GM23338 (cell line): ENCODE measurements at regions not wholly inside any gene's neighbourhood (a gene's known extent, or its start where the extent isn't known, plus 50 kb on each side); places are given as distances from the start of the nearest gene placed in this dataset.

Experiments used
- ATAC-seq: fragments of 200-7000 bp; cut with Tn5 transposase; 3 replicates; pipeline ENCODE4 v1.9.1; 2020
- DNase-seq: peaks from one replicate; pipeline ENCODE4 v3.0.0-alpha.2; 2015; ENCODE audit warnings: low spot score
- H2AFZ ChIP-seq: fragments of 200-600 bp; sonication (generic); 2 replicates; pipeline ENCODE4 v1.8.0; 2016; ENCODE audit warnings: antibody characterized with exemption, mild to moderate bottlenecking, moderate library complexity
- H3F3A ChIP-seq: fragments of 200-600 bp; sonication (generic); replicated peaks from 2 replicates; pipeline ENCODE4 v1.8.0; 2017; ENCODE audit warnings: antibody characterized with exemption, mixed run types, low read depth
- H3K27ac ChIP-seq: fragments of 200-600 bp; sonication (generic); 2 replicates; pipeline ENCODE4 v1.6.1; 2016; ENCODE audit warnings: low read depth
- H3K27me3 ChIP-seq: fragments of 200-600 bp; sonication (generic); 2 replicates; pipeline ENCODE4 v1.8.0; 2016; ENCODE audit warnings: mild to moderate bottlenecking, mixed run types, moderate library complexity; ENCODE audit not compliant: insufficient read depth
- H3K36me3 ChIP-seq: fragments of 200-600 bp; sonication (generic); 2 replicates; pipeline ENCODE4 v1.8.0; 2016; ENCODE audit warnings: mild to moderate bottlenecking; ENCODE audit not compliant: insufficient read depth
- H3K4me1 ChIP-seq: fragments of 200-600 bp; sonication (generic); 2 replicates; pipeline ENCODE4 v1.8.0; 2016; ENCODE audit warnings: mild to moderate bottlenecking, moderate library complexity; ENCODE audit not compliant: insufficient read depth
- H3K4me2 ChIP-seq: fragments of 200-600 bp; sonication (generic); 2 replicates; pipeline ENCODE4 v1.7.1; 2017; ENCODE audit warnings: mixed run types
- H3K4me3 ChIP-seq: fragments of 200-600 bp; sonication (generic); 2 replicates; pipeline ENCODE4 v1.6.1; 2016; ENCODE audit warnings: mixed run types
- H3K79me2 ChIP-seq: fragments of 200-600 bp; sonication (generic); replicated peaks from 2 replicates; pipeline ENCODE4 v1.8.0; 2017; ENCODE audit warnings: mild to moderate bottlenecking; ENCODE audit not compliant: insufficient read depth
- H3K9me2 ChIP-seq: fragments of 200-600 bp; sonication (generic); 2 replicates; pipeline ENCODE4 v1.8.0; 2017; ENCODE audit not compliant: insufficient read depth
- H4K20me1 ChIP-seq: fragments of 200-600 bp; sonication (generic); replicated peaks from 2 replicates; pipeline ENCODE4 v1.8.0; 2017; ENCODE audit warnings: mild to moderate bottlenecking; ENCODE audit not compliant: insufficient read depth
- H3K27ac Mint-ChIP-seq: 2 replicates; pipeline ENCODE4 v1.8.0; 2020; ENCODE audit warnings: inconsistent platforms, mild to moderate bottlenecking, moderate library complexity, mixed read lengths
- H3K27me3 Mint-ChIP-seq: 3 replicates; pipeline ENCODE4 v1.8.0; 2022; ENCODE audit warnings: low read depth, mild to moderate bottlenecking, moderate library complexity, mixed read lengths, inconsistent platforms; ENCODE audit not compliant: insufficient read depth, poor library complexity
- H3K36me3 Mint-ChIP-seq: 3 replicates; pipeline ENCODE4 v1.8.0; 2021; ENCODE audit warnings: low read depth, mild to moderate bottlenecking, inconsistent platforms, moderate library complexity, mixed read lengths
- H3K4me1 Mint-ChIP-seq: 3 replicates; pipeline ENCODE4 v1.8.0; 2020; ENCODE audit warnings: mild to moderate bottlenecking, inconsistent platforms, mixed read lengths
- H3K4me3 Mint-ChIP-seq: 3 replicates; pipeline ENCODE4 v1.8.0; 2021; ENCODE audit warnings: moderate library complexity, mild to moderate bottlenecking, inconsistent platforms, mixed read lengths
- H3K9me3 Mint-ChIP-seq: 3 replicates; pipeline ENCODE4 v1.8.0; 2020; ENCODE audit warnings: moderate library complexity, mild to moderate bottlenecking, inconsistent platforms, mixed read lengths
- NANOG ChIP-seq: IDR thresholded peaks from 2 replicates; pipeline ENCODE4 v1.6.1; 2016; ENCODE audit warnings: antibody characterized with exemption, borderline replicate concordance
- POLR2AphosphoS5 ChIP-seq: IDR thresholded peaks from 2 replicates; pipeline ENCODE4 v1.6.1; 2016; ENCODE audit warnings: antibody characterized with exemption, low read depth
- STAT1 ChIP-seq: IDR thresholded peaks from one replicate; pipeline ENCODE4 v1.6.1; 2016; ENCODE audit warnings: antibody characterized with exemption; ENCODE audit not compliant: unreplicated experiment
- ZNF331 ChIP-seq: fragments of 250-450 bp; sonication (Bioruptor Pico); IDR thresholded peaks from 2 replicates; pipeline ENCODE4 v1.5.0; 2020; ENCODE audit warnings: low read depth, mild to moderate bottlenecking, moderate library complexity
- TF ChIP-seq, protein P1 (sequence below), 2 experiments: fragments of 200-600 bp in 1 of 2; sonication (generic) in 1 of 2; conservative IDR thresholded peaks; 2 replicates each; pipeline versions ENCODE4 v1.5.1 to v1.6.1; 2016 to 2017; ENCODE audit warnings: antibody characterized with exemption in 2 of 2, low read depth in 2 of 2, mild to moderate bottlenecking in 2 of 2, moderate library complexity in 1 of 2
- TF ChIP-seq, protein P2 (sequence below): fragments of 250-450 bp; sonication (Bioruptor Pico); IDR thresholded peaks from 2 replicates; pipeline ENCODE4 v1.5.0; 2020; ENCODE audit warnings: mild to moderate bottlenecking, moderate library complexity

DNA sequence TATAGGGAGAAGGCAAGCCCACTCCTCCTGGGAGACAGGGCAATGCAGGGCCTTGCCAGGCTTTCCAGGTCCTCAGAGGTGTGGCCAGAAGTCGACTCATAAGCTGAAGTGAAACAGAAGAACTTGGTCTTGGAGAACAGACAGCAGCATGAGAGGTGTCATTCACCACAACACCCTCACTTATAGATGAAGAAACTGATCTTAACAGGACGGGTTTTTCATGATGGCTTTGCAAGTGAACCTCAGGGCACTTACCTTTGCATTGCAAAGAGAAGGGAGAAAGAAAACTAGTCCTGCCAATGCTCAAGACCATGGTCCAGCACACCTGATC, 198.8 kb downstream of the CYRIA start:
- H3K79me2 ChIP-seq, result no peaks in the 10 kb centered on the region
- no peak overlapping the region for H3K27ac ChIP-seq
- peaks cover 6% of the 10 kb centered on the region; the same call in 1 of the 2 replicates for H3K4me1 ChIP-seq
- H3K4me3 ChIP-seq, result no peak overlapping the region
- TF ChIP-seq, protein P1, sequence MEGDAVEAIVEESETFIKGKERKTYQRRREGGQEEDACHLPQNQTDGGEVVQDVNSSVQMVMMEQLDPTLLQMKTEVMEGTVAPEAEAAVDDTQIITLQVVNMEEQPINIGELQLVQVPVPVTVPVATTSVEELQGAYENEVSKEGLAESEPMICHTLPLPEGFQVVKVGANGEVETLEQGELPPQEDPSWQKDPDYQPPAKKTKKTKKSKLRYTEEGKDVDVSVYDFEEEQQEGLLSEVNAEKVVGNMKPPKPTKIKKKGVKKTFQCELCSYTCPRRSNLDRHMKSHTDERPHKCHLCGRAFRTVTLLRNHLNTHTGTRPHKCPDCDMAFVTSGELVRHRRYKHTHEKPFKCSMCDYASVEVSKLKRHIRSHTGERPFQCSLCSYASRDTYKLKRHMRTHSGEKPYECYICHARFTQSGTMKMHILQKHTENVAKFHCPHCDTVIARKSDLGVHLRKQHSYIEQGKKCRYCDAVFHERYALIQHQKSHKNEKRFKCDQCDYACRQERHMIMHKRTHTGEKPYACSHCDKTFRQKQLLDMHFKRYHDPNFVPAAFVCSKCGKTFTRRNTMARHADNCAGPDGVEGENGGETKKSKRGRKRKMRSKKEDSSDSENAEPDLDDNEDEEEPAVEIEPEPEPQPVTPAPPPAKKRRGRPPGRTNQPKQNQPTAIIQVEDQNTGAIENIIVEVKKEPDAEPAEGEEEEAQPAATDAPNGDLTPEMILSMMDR (conservative IDR thresholded peaks at IDR 0.05; ENCODE audit: low read depth in 2 of 2), result no peak
- no peak for TF ChIP-seq STAT1
- TF ChIP-seq POLR2AphosphoS5, result no peak
- no peak for TF ChIP-seq NANOG
- TF ChIP-seq ZNF331, result no peak
- TF ChIP-seq, protein P2, sequence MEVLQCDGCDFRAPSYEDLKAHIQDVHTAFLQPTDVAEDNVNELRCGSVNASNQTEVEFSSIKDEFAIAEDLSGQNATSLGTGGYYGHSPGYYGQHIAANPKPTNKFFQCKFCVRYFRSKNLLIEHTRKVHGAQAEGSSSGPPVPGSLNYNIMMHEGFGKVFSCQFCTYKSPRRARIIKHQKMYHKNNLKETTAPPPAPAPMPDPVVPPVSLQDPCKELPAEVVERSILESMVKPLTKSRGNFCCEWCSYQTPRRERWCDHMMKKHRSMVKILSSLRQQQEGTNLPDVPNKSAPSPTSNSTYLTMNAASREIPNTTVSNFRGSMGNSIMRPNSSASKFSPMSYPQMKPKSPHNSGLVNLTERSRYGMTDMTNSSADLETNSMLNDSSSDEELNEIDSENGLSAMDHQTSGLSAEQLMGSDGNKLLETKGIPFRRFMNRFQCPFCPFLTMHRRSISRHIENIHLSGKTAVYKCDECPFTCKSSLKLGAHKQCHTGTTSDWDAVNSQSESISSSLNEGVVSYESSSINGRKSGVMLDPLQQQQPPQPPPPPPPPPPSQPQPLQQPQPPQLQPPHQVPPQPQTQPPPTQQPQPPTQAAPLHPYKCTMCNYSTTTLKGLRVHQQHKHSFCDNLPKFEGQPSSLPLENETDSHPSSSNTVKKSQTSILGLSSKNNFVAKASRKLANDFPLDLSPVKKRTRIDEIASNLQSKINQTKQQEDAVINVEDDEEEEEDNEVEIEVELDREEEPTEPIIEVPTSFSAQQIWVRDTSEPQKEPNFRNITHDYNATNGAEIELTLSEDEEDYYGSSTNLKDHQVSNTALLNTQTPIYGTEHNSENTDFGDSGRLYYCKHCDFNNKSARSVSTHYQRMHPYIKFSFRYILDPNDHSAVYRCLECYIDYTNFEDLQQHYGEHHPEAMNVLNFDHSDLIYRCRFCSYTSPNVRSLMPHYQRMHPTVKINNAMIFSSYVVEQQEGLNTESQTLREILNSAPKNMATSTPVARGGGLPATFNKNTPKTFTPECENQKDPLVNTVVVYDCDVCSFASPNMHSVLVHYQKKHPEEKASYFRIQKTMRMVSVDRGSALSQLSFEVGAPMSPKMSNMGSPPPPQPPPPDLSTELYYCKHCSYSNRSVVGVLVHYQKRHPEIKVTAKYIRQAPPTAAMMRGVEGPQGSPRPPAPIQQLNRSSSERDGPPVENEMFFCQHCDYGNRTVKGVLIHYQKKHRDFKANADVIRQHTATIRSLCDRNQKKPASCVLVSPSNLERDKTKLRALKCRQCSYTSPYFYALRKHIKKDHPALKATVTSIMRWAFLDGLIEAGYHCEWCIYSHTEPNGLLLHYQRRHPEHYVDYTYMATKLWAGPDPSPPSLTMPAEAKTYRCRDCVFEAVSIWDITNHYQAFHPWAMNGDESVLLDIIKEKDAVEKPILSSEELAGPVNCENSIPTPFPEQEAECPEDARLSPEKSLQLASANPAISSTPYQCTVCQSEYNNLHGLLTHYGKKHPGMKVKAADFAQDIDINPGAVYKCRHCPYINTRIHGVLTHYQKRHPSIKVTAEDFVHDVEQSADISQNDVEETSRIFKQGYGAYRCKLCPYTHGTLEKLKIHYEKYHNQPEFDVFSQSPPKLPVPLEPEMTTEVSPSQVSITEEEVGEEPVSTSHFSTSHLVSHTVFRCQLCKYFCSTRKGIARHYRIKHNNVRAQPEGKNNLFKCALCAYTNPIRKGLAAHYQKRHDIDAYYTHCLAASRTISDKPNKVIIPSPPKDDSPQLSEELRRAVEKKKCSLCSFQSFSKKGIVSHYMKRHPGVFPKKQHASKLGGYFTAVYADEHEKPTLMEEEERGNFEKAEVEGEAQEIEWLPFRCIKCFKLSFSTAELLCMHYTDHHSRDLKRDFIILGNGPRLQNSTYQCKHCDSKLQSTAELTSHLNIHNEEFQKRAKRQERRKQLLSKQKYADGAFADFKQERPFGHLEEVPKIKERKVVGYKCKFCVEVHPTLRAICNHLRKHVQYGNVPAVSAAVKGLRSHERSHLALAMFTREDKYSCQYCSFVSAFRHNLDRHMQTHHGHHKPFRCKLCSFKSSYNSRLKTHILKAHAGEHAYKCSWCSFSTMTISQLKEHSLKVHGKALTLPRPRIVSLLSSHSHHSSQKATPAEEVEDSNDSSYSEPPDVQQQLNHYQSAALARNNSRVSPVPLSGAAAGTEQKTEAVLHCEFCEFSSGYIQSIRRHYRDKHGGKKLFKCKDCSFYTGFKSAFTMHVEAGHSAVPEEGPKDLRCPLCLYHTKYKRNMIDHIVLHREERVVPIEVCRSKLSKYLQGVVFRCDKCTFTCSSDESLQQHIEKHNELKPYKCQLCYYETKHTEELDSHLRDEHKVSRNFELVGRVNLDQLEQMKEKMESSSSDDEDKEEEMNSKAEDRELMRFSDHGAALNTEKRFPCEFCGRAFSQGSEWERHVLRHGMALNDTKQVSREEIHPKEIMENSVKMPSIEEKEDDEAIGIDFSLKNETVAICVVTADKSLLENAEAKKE (CRISPR knock-in tag), result no peak
- no peaks in the 10 kb centered on the region for H3K9me2 ChIP-seq
- H3K36me3 ChIP-seq, result no peaks in the 10 kb centered on the region
- H3K27me3 ChIP-seq, result no peaks in the 10 kb centered on the region
- Mint-ChIP-seq H3K27me3 (no peaks in the 10 kb centered on the region), H3K4me3 (no peak overlapping the region), H3K27ac (no peak overlapping the region), H3K36me3 (no peaks in the 10 kb centered on the region), H3K4me1 (peaks cover 4% of the 10 kb centered on the region; the same call in 1 of the 3 replicates), H3K9me3 (no peaks in the 10 kb centered on the region)
- no peak overlapping the region for H2AFZ ChIP-seq
- H4K20me1 ChIP-seq, result no peaks in the 10 kb centered on the region
- no peak for ATAC-seq
- DNase-seq, result no peak
- H3F3A ChIP-seq, result no peaks in the 10 kb centered on the region
- no peak overlapping the region for H3K4me2 ChIP-seq
